Stimulated activated CD4-positive, alpha-beta T cell treated with anti-CD3 and anti-CD28 coated beads, Interleukin-2, amount 100 ng/mL, for 4 hours (primary cell): ENCODE measurements at regions not wholly inside any gene's neighbourhood (a gene's known extent, or its start where the extent isn't known, plus 50 kb on each side); places are given as distances from the start of the nearest gene placed in this dataset.
"Not testable (repeated sequence)": the region's sequence is repeated elsewhere in the genome, so short reads cannot be mapped to it uniquely, and the experiment has no call there.

Experiments used
- DNase-seq: peaks from one replicate; pipeline ENCODE4 v3.0.0-alpha.2; 2020; ENCODE audit warnings: low read depth

GRCh38 chr2:89222063-89222732 lies 530.7 kb downstream of the RPIA start:
- DNase-seq, result not testable (repeated sequence)

DNA sequence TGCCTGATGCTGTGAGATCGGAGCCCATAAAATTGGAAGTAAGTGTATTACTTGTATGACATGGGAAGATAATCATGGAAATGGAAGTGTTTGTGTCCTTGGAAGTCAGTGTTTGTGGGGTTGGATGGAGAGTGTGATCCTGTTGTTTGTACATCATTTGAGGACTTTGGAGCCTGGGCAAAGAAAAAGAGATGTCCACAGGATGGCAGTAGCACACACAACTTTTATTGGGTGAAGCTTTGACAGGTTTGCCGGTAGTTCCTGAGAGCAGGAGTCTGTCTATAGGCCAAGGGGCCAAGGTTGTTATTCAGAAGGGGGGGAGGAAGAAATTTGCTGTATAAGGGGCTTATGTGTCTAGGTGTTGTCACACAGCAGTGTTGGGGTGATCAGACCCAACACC lies 533.3 kb downstream of the RPIA start:
- DNase-seq, result not testable (repeated sequence)

GRCh38 chr2:89229979-89230378 lies 538.5 kb downstream of the RPIA start:
- DNase-seq, result not testable (repeated sequence)

DNA sequence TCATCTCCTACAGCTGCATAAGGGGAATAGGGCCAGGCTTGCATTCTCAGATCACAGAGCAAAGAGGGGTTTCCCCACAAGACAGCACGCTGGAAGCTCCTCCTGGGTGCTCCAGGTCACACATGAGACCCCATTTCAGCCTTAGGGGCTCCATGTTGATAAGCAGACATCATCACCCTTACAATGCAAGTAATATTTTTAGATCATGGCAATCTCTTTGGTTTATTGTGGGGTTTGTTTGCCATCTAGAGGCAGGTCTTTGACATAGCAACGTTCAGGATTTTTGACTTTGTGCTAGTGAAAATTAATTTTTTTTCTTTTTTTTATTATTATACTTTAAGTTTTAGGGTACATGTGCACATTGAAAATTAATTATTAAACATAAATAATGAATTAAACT lies 539.8 kb downstream of the RPIA start:
- DNase-seq, result not testable (repeated sequence)

- DNase-seq, result not testable (repeated sequence)
Observed at GRCh38 chr2:89233931-89234330, 542.5 kb downstream of the RPIA start.

- DNase-seq, result not testable (repeated sequence)
Observed at GRCh38 chr2:89234818-89235466, 543.5 kb downstream of the RPIA start.

DNA sequence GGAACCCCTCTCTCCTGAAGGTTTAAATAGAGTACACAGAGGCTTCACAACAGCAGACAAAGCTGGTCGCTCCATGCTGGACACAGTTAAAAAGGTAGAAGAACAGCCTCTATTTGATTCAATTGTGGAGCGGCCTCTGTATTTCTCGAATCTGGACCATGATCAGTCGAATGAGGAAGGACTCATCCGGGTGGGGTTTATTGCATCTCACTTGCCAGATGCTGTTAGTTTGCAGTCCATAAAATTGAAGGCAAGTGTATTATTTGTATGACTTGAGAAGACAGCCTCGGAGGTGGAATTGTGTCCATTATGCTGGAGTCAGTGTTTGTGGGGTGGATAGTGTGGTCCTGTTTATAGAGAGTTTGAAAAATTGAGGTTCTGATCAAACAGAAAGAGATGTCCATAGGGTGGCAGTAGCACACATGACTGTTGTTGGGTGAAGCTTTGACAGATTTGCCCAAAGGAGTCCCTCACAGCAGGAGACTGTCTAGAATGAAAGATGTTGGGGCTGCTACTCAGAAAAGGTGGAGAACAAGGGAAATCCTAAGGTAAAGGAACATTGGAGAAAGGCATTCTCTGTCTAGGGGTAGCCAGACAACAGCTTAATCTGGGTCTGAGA lies 545.5 kb downstream of the RPIA start:
- DNase-seq, result not testable (repeated sequence)

DNA sequence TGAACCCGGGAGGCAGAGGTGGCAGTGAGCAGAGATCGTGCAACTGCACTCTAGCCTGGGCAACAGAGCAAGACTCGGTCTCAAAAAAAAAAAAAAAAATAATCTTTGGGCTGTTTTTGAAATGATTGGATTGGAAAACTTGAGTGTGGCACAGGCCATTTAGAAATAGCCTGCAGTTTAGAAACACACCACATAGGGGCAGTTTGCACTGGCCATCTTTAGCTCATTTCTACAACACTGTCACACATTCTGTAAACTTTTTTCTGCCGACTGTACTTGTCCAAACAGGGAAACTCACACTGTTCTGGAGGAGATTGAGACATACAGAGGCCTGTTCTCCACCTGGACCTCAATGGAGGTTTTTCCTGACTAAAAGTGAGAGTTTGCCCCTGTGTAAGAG lies 546.3 kb downstream of the RPIA start:
- DNase-seq, result not testable (repeated sequence)

DNA sequence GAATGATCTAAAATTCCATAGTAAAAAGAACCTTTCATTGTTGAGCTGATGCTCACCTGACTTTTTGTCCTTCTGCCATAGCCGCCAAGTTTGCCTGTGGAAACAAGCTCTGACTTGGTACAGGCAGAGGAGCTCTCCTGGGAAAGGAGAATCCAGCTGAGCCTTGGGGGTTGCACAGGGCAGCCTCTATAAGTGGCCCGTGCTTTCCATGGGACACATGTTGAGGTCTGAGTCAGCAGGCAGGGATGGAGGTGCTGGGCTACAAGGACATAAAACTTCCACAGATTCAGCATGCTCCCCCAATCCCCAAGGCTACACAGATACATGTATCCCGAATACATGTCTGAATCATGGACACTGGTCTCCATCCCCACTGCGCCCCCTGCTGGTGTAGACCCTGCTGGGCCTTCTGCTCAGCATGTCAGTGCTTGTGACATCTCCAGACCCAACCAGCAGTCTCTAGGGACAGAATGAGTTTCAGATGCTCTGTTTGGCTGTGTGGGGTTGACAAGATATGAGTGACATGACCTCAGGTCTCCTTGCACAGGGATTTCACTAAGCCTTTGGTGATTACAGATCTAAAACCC lies 551.7 kb downstream of the RPIA start:
- DNase-seq, result not testable (repeated sequence)

DNA sequence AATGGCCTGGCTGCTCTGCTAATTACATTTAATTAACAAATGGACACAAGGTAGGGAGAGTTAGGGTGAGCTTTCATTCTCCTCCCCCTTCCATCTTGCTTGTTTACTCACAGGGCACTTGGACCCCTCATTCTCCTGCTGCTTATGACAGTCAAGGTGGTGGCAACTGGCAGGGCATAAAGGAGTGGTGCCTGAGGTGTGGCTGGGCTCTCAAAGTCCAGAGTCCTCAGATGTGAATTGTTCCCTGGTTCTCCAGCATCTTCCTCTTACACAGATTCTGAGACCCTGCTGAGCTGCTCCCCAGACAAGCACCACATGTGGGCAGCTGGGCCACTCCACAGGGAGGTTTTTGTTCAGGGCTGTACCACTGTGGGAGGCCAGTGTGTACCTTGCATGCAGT lies 552.9 kb downstream of the RPIA start:
- not testable (repeated sequence) for DNase-seq

DNA sequence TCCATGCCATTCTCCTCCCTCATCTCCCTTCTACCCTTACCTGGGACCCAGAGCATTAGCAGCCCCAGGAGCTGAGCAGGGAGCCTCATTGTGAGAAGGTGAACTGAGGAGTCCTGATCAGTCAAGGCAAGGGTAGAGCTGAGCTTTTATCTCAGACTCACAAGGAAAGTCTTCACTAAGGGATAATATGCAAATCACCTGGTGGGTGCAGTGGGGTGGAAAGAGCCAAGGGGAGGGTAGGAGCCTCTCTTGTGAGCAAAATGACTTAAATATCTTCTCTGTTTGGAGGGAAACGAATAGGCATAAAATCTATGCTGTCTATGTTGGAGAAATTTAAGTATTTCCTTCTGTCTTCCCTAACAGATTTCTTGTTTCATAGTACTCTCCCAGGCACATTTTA lies 554.0 kb downstream of the RPIA start:
- DNase-seq, result not testable (repeated sequence)

GRCh38 chr2:89246027-89246426 lies 554.6 kb downstream of the RPIA start:
- DNase-seq, result not testable (repeated sequence)

DNA sequence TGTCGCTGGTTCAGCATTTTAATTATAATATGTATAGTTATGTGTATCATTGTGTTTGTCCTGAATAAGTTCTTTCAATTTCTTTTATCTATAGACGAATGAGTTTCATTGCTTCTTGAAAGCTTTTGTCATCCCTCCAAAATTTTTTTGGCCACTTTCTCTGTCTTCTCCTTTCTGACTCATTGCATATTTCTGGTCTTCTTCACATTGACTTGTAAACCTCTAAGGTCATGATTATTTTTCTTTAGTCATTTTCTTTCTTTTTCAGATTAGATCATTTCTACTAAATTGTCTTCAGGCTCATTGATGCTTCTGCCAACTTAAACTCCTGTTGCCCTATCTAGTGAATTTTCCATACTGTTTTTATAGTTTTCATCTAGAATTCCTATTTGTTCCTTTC lies 555.1 kb downstream of the RPIA start:
- DNase-seq, result not testable (repeated sequence)

DNA sequence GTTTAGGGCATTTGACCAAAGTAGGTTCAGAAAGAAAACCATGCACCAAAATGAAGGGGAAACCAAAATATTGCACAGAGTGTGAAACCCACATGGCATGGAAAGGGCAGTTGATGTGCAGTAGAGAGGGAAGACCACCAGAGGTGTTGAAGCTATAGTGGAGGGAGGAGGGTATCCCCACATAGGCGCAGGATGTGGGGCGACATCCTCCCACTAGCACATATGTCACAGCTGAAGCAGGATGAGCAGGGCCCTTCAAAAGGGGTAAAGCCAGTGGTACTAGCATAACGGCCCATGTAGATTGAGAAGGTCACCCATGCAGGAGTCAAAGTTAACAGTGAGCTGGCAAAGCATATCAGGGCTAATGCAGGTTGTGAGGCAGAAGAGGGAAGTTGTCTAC lies 563.5 kb downstream of the RPIA start:
- DNase-seq, result not testable (repeated sequence)

DNA sequence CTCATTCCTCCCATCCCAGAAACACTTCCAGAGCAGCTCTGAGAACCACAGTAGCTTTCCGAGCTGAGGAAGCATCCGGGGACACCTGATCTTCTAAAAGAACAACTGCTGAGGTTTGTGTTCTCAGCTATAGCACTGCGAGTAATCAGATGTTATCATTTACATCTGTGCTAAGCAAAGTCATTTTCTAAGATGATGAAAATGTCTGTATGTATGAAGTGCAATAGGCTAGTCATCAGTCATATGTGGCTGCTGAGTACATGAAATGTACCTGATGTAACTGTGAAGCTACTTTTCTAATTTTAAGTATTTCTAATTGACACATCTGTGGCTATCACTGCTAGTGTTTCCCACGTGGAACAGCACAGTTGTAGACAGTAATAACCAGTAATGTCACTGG lies 582.0 kb downstream of the RPIA start:
- DNase-seq, result not testable (repeated sequence)

DNA sequence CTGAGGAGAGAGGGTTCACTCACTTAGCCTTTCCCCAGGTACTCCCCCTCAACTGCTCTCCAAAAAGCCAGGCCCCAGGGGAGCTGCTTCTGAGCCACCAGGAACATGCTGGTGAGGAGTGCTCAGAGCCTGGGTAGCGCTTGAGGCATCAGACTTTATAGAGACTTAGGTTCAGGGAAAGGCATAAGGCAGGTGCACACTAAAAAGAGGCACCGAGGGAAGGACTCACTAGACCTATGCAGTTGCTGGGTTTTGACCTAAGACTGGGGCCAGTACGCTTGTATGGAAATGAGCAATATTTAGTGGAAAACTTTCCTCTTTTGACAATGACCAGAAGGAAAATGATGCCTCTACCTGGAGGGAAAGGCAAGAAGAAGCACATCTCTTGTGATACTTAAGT lies 589.1 kb downstream of the RPIA start:
- DNase-seq, result not testable (repeated sequence)

DNA sequence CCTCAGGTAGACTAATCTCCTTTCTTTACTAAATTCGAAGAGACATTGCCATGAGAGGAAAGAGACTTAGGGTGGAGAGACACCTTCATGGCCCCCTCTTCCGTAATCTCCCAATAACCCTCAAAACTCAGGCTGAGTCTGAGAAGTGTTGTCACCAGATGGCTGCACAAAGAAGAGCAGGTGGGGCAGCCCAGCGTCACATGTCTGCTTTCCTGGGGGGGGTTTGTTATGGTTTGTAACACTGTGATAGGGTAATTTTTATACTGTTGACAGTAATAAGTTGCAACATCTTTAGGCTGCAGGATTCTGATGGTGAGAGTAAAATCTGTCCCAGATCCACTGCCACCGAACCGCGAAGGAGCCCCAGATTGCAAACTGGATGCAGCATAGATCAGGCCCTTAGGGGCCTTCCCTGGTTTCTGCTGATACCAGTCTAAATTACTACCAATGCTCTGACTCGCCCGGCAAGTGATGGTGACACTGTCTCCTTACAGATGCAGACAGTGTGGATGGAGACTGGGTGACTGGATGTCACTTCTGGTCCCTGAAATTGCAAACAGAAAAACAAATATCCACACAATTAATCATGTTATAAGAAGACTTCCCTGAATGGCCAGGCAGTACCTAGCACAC lies 595.1 kb downstream of the RPIA start:
- DNase-seq, result not testable (repeated sequence)

DNA sequence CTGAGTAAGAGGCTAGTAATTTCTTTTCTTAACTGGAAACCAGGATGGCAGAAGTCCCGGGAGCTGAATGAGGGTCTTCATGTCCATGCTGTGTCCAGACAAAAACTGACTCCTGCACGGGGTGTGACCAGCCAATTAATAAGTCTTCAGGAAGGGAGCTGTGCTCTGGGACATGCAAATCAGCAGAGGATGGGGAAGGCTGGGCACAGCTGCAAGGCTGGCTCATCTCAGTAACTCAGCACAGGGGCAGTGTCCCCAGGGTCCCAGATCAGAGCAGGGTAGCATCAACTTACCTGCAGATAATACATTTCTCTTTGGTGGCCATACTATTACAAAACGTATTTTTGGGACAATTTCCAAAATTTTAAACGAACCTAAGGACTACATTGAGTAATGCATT lies 595.6 kb downstream of the RPIA start:
- DNase-seq, result not testable (repeated sequence)

GRCh38 chr2:89291717-89292298 lies 600.3 kb downstream of the RPIA start:
- not testable (repeated sequence) for DNase-seq

DNA sequence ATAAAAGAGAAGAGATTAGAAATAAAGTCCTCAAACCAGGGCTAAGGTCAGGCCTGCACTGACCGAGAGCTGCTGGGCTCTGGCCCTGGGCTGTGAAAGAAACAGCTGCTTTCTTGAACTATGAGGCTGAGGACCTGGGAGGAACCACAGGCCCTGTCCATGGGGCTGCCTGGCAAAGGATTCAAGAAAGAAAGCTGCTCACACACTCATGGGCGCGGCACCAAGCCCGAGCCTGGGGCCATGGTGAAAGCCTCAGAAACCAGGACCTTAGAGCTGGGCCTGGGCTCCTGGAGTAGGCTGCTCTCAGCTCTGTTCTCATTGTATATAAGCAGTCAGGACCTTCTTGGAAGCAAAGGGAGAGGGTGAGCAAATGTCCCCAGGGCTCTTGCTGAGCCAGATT lies 601.9 kb downstream of the RPIA start:
- DNase-seq, result not testable (repeated sequence)

DNA sequence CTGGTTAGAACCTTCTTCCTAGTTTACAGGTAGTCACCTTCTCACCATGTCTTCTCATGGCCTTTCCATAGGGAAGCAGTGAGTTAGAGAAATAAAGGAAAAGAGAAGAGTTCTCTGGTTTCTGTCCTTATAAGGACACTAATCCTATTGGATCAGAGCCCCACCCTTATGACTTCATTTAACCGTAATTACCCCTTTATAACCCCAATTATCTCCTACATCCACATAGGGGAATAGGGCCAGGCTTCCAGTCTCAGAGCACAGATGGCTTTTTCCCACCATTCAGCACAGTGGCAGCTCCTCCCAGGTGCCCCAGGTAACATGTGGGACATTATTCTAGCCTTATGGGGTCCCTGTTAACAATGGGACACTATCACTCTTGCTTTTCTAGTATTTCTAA lies 602.9 kb downstream of the RPIA start:
- not testable (repeated sequence) for DNase-seq

GRCh38 chr2:89296820-89297398 lies 605.4 kb downstream of the RPIA start:
- not testable (repeated sequence) for DNase-seq
